GM12892 (cell line): ENCODE measurements at regions not wholly inside any gene's neighbourhood (a gene's known extent, or its start where the extent isn't known, plus 50 kb on each side); places are given as distances from the start of the nearest gene placed in this dataset.

Experiments
- POLR2A ChIP-seq: IDR thresholded peaks from 2 replicates; pipeline ENCODE4 v1.6.1; 2011; ENCODE audit warnings: low read depth, low read length, control low read depth
- POLR2AphosphoS5 ChIP-seq: IDR thresholded peaks from 2 replicates; pipeline ENCODE4 v1.6.1; 2011; ENCODE audit warnings: low read depth, low read length, control low read depth
- TAF1 ChIP-seq: IDR thresholded peaks from 2 replicates; pipeline ENCODE4 v1.6.1; 2011; ENCODE audit warnings: low read depth, mild to moderate bottlenecking, control low read depth, low read length, borderline replicate concordance

DNA sequence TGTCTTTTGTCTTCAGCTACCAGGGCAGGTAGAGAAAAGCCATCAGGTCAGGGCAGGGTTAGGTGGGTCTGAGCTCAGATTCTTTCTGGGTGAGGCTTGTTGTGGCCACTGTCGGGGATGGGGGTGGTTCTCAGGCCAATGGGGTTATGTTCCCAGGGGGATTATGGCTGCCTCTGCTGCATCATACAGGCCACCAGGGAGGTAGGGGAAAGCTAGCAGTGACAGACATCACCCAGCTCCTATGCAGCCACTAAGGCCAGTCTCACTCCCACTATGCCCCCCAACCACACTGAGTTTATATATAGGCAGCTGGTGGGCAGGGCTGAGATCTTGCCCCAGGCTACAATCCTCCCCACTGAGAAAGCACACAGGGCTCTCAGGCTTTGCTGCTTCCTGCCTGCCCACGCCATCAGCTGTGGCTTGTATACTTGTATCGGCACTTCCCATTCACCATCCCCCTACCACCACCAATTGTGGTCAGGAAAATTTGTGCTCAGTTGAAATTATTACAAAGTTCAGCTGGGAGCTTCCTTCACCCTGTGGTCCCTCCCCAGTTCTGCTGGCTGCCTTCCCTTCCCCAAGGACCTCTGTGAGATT lies 72.6 kb upstream of the PTPN13 start:
- TF ChIP-seq POLR2A = no peak
- TF ChIP-seq TAF1 = no peak
- no peak for TF ChIP-seq POLR2AphosphoS5
